Tibial artery (tissue), 4 donors: ENCODE measurements at regions not wholly inside any gene's neighbourhood (a gene's known extent, or its start where the extent isn't known, plus 50 kb on each side); places are given as distances from the start of the nearest gene placed in this dataset.
A peak's percentile ranks its signal among the peaks of the same experiment; 100 is the strongest.

Source experiments
- DNase-seq, 2 donors: peaks; one replicate each; pipeline ENCODE4 v3.0.0-alpha.2; 2019
- H3K27ac ChIP-seq, 2 donors: fragments of 200-600 bp; sonication (generic) in 1 of 2; 1 replicate in 1 of 2; 2 replicates in 1 of 2; pipeline ENCODE4 v1.5.1; 2018 to 2019; ENCODE audit warnings: mild to moderate bottlenecking in 1 of 2
- H3K27me3 ChIP-seq, 2 donors: fragments of 200-600 bp; sonication (generic) in 1 of 2; one replicate each; pipeline versions ENCODE4 v1.5.1 to v1.6.0; 2016 to 2019
- H3K36me3 ChIP-seq, 3 donors: fragments of 200-600 bp; sonication (generic) in 2 of 3; one replicate each; pipeline ENCODE4 v1.5.1; 2016 to 2019; ENCODE audit warnings: mild to moderate bottlenecking in 2 of 3
- H3K4me1 ChIP-seq, 4 donors: fragments of 200-600 bp; sonication (generic) in 2 of 4; 1 replicate in 3 of 4; 2 replicates in 1 of 4; pipeline ENCODE4 v1.5.1; 2016 to 2019
- H3K4me3 ChIP-seq, 2 donors: fragments of 200-600 bp; sonication (generic) in 1 of 2; 1 replicate in 1 of 2; 2 replicates in 1 of 2; pipeline ENCODE4 v1.5.1; 2018 to 2019; ENCODE audit warnings: mild to moderate bottlenecking in 2 of 2
- H3K9me3 ChIP-seq, 3 donors: fragments of 200-600 bp; sonication (generic) in 1 of 3; one replicate each; pipeline ENCODE4 v1.5.1; 2016 to 2019
- CTCF ChIP-seq, 2 experiments: fragments of 200-600 bp in 1 of 2; fragments of 450-650 bp in 1 of 2; IDR thresholded peaks; one replicate each; pipeline ENCODE4 v1.5.1; 2017 to 2019; ENCODE audit warnings: antibody characterized with exemption in 2 of 2, mild to moderate bottlenecking in 1 of 2, moderate library complexity in 1 of 2
- intact Hi-C: fragments of 100-400 bp; cut with DNase I; formaldehyde crosslinking; loops from one replicate; pipeline ENCODE4 v1.15.0; 2023; ENCODE audit warnings: low total_unique reads

GRCh38 chr3:95418251-95418650 lies 1355.4 kb downstream of the NSUN3 start:
- intact Hi-C loops: no loop called here
- Histone ChIP-seq H3K4me3 (no peak overlapping the region), H3K27me3 (no peaks in the 10 kb centered on the region)

GRCh38 chr3:95424279-95424678 lies 1361.4 kb downstream of the NSUN3 start:
- intact Hi-C loops: no loop called here
- Histone ChIP-seq H3K4me1 (peaks cover 0 to 4% (median 0%) of the 10 kb centered on the region in 4 donors), H3K36me3 (no peaks in the 10 kb centered on the region), H3K27me3 (no peaks in the 10 kb centered on the region), H3K9me3 (no peaks in the 10 kb centered on the region), H3K4me3 (no peak overlapping the region), H3K27ac (no peak overlapping the region)
- no peak for TF ChIP-seq CTCF (IDR thresholded peaks at IDR 0.05)
- no peak for DNase-seq

More at GRCh38 chr3:95418251-95418650, 1355.4 kb downstream of the NSUN3 start:
- TF ChIP-seq CTCF (IDR thresholded peaks at IDR 0.05): no peak
- no peaks in the 10 kb centered on the region for H3K36me3 ChIP-seq
- H3K27ac ChIP-seq: no peak overlapping the region
- H3K4me1 ChIP-seq: no peaks in the 10 kb centered on the region
- DNase-seq: peak in 1 of 2 donors; percentile 32
- H3K9me3 ChIP-seq: no peaks in the 10 kb centered on the region

GRCh38 chr3:95434491-95434890 lies 1371.6 kb downstream of the NSUN3 start:
- H3K27ac ChIP-seq: no peak overlapping the region
- intact Hi-C loops: no loop called here
- no peak for DNase-seq
- no peak overlapping the region for H3K4me3 ChIP-seq
- no peaks in the 10 kb centered on the region for H3K36me3 ChIP-seq
- TF ChIP-seq CTCF (IDR thresholded peaks at IDR 0.05): no peak
- no peaks in the 10 kb centered on the region for H3K27me3 ChIP-seq
- no peaks in the 10 kb centered on the region for H3K4me1 ChIP-seq
- H3K9me3 ChIP-seq: no peaks in the 10 kb centered on the region

- TF ChIP-seq CTCF (IDR thresholded peaks at IDR 0.05): no peak
- H3K27ac ChIP-seq: no peak overlapping the region
- no peaks in the 10 kb centered on the region for H3K27me3 ChIP-seq
- no peak for DNase-seq
- H3K9me3 ChIP-seq: no peaks in the 10 kb centered on the region
- no peaks in the 10 kb centered on the region for H3K36me3 ChIP-seq
- no peaks in the 10 kb centered on the region for H3K4me1 ChIP-seq
- intact Hi-C loops: no loop called here
- no peak overlapping the region for H3K4me3 ChIP-seq
These were observed 1374.5 kb downstream of the NSUN3 start for GRCh38 chr3:95437409-95437808.

- Histone ChIP-seq H3K27me3 (no peaks in the 10 kb centered on the region), H3K4me1 (no peaks in the 10 kb centered on the region), H3K27ac (no peak overlapping the region), H3K4me3 (no peak overlapping the region), H3K9me3 (no peaks in the 10 kb centered on the region), H3K36me3 (no peaks in the 10 kb centered on the region)
- TF ChIP-seq CTCF (IDR thresholded peaks at IDR 0.05): no peak
- no peak for DNase-seq
- intact Hi-C loops: no loop called here
These were observed 1375.4 kb downstream of the NSUN3 start for GRCh38 chr3:95438274-95438673.

GRCh38 chr3:95442766-95443165 lies 1371.6 kb upstream of the EPHA6 start:
- no peak for TF ChIP-seq CTCF (IDR thresholded peaks at IDR 0.05)
- H3K4me1 ChIP-seq: no peaks in the 10 kb centered on the region
- intact Hi-C loops: no loop called here
- no peak overlapping the region for H3K4me3 ChIP-seq
- no peaks in the 10 kb centered on the region for H3K36me3 ChIP-seq
- no peak for DNase-seq
- H3K27ac ChIP-seq: no peak overlapping the region
- H3K27me3 ChIP-seq: no peaks in the 10 kb centered on the region
- H3K9me3 ChIP-seq: no peaks in the 10 kb centered on the region
